ENCODE measurements at regions not wholly inside any gene's neighbourhood (a gene's known extent, or its start where the extent isn't known, plus 50 kb on each side); places are given as distances from the start of the nearest gene placed in this dataset.

GRCh38 chr5:73302797-73303147 lies 129.8 kb downstream of the TMEM174 start:
- TF ChIP-seq JUN (IDR thresholded peaks at IDR 0.05) (no peak), MAFK (IDR thresholded peaks at IDR 0.05; ENCODE audit: partially characterized antibody) (no peak), GATA3 (IDR thresholded peaks at IDR 0.05; ENCODE audit: borderline replicate concordance) (no peak), EP300 (IDR thresholded peaks at IDR 0.05) (no peak), CTCF (IDR thresholded peaks at IDR 0.05) (no peak), CEBPB (IDR thresholded peaks at IDR 0.05) (no peak), POLR2A (IDR thresholded peaks at IDR 0.05; ENCODE audit: low read length) (no peak), TP53 (CRISPR knock-in tag; IDR thresholded peaks at IDR 0.05) (no peak), SMC3 (IDR thresholded peaks at IDR 0.05) (no peak)

All from A549 (cell line).